DMS79 treated with DMSO at 0.1 percent for 48 hours (cell line): ENCODE measurements at regions not wholly inside any gene's neighbourhood (a gene's known extent, or its start where the extent isn't known, plus 50 kb on each side); places are given as distances from the start of the nearest gene placed in this dataset.

ENCODE experiments used
- DNase-seq: peaks from one replicate; lab custom pipeline; 2025; lab: John Stamatoyannopoulos, UW

- peak; percentile 18 for DNase-seq
Observed at GRCh38 chr22:22823131-22823810, 64.3 kb upstream of the IGLL5 start.

- DNase-seq: no peak
Observed at GRCh38 chr22:22824340-22825212, 63.0 kb upstream of the IGLL5 start.

DNA sequence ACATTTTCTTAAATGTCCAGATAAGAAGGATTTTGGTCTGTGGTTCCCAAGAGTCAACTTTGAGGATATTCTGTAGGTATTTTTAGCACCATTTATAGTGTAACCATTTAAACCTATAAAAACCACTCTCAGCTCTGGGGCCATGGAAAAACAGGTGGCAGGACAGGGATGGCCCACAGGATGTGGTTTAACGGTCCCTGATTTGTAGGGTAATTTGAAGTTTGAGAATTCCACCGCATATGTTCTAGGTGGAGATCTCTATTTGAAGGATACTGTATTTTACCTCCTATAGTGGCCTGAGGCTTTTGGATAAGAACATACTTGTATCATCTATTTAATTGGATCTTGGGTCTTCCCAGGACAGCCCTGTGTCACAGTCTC, 62.4 kb upstream of the IGLL5 start:
- DNase-seq: no peak

GRCh38 chr22:22827187-22827939, 60.3 kb upstream of the IGLL5 start:
- DNase-seq: no peak

DNA sequence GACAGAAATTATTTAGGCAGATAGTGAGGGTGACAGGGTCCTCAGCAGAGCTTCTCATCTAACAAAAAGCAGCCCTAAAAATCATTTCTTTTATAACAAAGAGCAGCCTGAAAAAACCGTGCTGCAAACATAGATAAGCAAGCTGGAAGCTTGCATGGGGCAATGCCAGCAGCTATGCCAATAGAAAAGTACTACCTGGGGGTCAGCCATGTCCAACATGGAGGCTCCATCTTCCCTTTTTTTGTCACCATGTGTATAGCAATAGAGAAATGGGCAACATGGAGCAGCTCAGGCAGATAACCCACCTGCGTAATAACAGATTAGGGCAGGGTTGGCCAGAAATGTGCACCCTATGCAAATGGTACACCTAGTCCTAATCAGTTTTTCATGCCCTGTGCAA, 57.4 kb upstream of the IGLL5 start:
- DNase-seq: no peak

DNA sequence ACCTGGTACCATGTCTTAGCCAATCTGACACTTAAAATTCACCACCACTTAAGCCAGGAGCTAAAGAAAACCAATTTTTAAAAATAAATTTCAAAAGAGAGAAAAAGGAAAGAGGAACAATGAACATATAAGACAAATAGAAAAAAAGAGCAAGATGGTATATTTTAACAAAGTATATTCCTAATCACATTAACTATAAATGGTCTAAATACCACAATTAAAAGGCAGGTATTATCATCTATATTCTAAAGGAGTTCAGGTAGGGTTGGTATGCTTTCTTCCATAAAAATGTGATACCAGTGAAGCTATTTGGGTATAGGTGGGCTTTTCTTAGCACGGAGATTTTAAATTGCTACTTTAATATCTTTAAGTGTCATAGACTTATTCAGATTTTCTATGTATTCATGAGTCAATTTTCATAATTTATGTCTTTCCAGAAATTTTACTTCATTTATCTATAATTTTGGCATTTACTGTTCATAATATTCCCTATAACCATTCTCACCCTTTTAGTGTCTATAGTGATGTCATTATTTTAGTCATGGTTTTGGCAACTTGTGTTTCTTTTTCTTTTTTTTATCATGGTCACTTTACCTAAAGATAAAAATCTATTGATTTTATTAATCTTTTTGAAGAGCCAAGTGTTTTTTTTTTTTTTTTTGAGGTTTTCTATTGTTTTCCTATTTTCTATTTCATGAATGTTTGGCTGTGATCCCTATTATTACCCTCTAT, 56.5 kb upstream of the IGLL5 start:
- DNase-seq: no peak

- DNase-seq: no peak
Observed at GRCh38 chr22:22833059-22833458, 54.6 kb upstream of the IGLL5 start.

GRCh38 chr22:22833488-22833887, 54.1 kb upstream of the IGLL5 start:
- no peak for DNase-seq

DNA sequence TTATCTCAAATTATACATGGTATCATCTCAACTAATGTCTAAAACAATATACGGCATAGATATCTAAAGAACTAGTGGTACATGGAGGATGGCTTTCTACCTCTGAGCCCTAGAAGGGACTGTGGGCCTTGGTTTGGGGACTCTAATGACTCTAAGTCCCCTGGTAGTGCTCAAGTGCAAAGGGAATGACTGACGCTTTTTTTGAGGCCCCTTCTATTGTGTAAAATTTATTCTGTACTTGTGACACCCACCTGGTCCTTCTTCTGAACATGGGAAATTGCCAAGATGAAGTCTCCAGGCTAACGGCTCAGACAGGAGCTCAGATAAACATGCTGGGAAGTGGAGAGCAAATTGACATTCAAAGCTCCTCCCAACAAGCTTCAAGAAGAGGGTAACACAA, 53.4 kb upstream of the IGLL5 start:
- DNase-seq: no peak

DNA sequence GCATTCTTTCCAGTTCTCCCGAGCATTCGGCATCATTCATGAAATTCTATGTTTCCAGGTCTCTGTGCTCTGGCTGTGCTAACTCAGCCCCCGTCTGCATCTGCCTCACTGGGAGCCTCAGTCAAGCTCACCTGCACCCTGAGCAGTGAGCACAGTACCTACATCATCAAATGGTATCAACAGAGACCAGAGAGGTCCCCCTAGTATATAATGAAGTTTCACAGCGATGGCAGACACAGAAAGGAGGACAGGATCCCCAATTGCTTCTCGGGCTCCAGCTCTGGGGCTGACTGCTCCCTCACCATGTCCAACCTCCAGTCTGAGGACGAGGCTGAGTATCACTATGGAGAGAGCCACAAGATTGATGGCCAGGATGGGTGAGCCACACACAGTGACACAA, 52.8 kb upstream of the IGLL5 start:
- DNase-seq: no peak

DNA sequence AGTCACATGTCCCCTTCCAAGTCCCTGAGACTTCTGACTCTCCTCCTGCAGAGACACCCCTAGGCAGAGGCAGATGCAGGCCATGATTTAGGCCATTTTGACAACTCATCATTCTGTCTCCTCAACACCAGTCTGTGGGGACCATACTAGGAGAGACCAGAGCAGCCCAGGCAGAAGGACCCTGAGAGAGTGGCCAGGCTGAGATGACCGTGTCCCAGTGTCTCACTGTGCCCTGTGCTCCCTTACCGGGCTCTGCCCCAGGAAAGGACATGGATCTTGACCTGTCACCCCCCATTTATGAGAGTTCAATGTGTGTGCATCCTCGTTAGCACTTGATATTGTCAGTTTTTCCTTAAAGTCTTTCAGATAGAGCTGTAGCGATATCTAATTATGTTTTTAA, 52.4 kb upstream of the IGLL5 start:
- DNase-seq: no peak

- DNase-seq: no peak
Observed at GRCh38 chr22:22835771-22836291, 51.8 kb upstream of the IGLL5 start.

GRCh38 chr22:22836635-22837034, 51.0 kb upstream of the IGLL5 start:
- no peak for DNase-seq
